GM12878 (cell line): ENCODE measurements at regions not wholly inside any gene's neighbourhood (a gene's known extent, or its start where the extent isn't known, plus 50 kb on each side); places are given as distances from the start of the nearest gene placed in this dataset.

Experiments
- EZH2 ChIP-seq: IDR thresholded peaks from 2 replicates; pipeline ENCODE4 v1.6.1; 2012; ENCODE audit warnings: low read depth, mild to moderate bottlenecking, control low read depth, inconsistent platforms, low read length, borderline replicate concordance; ENCODE audit not compliant: control insufficient read depth
- POLR2A ChIP-seq: IDR thresholded peaks from 2 replicates; pipeline ENCODE4 v1.6.1; 2011; ENCODE audit warnings: low read depth, mild to moderate bottlenecking, low read length

DNA sequence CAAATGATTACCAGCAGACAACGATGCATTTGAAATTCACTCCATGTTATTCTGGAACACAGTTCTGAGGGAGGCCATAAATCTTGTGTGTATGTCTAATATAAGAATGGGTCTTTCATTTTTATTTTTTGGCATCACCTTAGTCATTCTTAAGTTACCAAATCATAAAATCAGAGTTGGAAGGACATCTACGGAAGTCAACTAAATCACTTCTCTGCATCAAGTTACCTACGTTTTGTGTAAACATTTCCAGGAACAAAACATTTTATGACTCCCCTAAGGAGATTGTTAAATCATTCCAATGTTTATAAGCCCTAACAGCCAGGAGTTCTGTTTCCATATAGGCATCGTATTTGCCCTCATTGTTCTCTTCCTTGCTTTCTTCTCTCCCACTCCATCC is 378.2 kb downstream of the FAM170A start:
- no peak for TF ChIP-seq POLR2A
- TF ChIP-seq EZH2, result no peak
